ENCODE measurements at regions not wholly inside any gene's neighbourhood (a gene's known extent, or its start where the extent isn't known, plus 50 kb on each side); places are given as distances from the start of the nearest gene placed in this dataset.
"Not testable (repeated sequence)": the region's sequence is repeated elsewhere in the genome, so short reads cannot be mapped to it uniquely, and the experiment has no call there.

- DNase-seq (ENCODE audit: low read depth in 4 of 4, low spot score in 3 of 4), result no peak
Observed at GRCh38 chr21:23968008-23968407, 1639.3 kb downstream of the MRPL39 start.

- no peak for DNase-seq (ENCODE audit: low read depth in 4 of 4, low spot score in 3 of 4)
Observed at GRCh38 chr21:23963454-23963853, 1643.8 kb downstream of the MRPL39 start.

DNA sequence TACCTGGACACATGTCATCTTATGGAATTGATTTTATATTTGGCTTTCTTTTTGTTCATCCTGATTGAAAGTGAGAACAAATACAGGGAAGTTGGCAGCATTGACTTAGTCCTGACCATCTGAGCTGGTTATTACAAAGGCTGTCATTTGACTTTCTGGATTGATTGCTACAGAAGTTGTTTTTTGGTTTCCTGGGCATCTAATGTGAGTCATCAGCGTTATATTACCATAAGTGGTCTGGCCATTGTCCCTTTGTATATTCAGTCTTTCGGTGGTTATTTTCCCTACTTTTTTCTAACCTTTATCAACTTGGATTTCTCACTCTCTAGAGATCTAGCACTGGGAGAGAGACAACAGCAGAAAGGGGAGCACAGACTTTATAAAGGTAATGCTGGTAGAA, 1646.5 kb downstream of the MRPL39 start:
- no peak for DNase-seq (ENCODE audit: low read depth in 4 of 4, low spot score in 3 of 4)

GRCh38 chr21:23955135-23955843, 1652.0 kb downstream of the MRPL39 start:
- no peak for DNase-seq (ENCODE audit: low read depth in 4 of 4, low spot score in 3 of 4)

DNA sequence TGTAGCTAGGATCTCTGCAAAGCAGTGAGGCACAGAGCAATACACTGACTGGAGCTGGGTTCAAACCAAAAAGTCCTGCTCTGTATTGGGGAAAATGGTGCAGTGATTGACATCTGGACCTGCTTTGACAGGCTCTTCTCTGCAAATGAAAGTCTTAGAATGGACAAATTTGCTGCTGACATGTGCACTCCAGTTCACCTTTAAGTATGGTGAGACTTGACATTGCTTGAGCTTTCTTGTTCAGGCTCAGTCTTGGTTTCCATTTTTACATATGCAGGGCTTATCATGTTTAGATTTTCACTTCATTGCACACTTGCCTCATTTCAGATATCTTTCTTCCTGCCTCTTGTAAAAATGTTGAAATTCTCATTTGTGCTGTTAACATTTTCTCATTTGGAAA, 1655.0 kb downstream of the MRPL39 start:
- DNase-seq (ENCODE audit: low read depth in 4 of 4, low spot score in 3 of 4), result no peak

DNA sequence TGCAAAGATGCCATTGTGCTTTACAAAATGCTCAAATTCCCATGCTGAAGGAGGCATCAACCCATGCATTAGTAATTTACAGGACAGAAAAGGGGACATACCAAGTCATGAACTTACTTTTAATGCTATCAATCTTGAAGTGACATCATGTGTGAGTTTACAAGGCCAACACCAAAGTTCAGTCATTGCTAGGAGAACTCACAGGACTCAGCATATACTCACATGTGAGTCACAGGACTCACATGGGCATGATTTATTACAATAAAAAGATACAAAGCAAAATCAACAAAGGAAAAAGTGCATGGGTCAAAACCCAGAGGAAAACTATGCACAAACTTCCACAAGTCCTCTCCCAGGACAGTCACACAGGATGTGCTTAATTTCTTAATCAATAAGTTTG, 1656.0 kb downstream of the MRPL39 start:
- DNase-seq (ENCODE audit: low read depth in 4 of 4, low spot score in 3 of 4), result no peak

DNA sequence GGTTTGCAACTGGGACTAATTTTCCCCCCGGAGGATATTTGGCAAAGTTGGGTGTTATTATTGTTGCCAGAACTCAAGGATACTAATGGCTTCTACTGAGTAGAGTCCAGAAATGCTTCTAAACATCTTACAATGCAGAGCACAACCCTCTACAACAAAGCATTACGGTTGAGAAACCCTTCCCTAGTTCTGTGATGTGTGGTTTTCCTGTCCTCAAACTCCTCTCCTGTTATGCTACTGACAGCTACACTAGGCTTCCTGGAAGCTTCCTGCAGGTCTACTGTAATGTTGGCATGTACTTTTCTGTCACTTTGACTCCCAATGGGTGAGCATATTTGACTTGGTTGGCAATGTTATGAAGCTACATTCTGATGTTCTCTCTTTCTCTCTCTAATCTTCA, 1656.9 kb downstream of the MRPL39 start:
- DNase-seq (ENCODE audit: low read depth in 4 of 4, low spot score in 3 of 4), result no peak

GRCh38 chr21:23949493-23949892, 1657.8 kb downstream of the MRPL39 start:
- DNase-seq (ENCODE audit: low read depth in 4 of 4, low spot score in 3 of 4), result no peak

- DNase-seq (ENCODE audit: low read depth in 4 of 4, low spot score in 3 of 4), result no peak
Observed at GRCh38 chr21:23939369-23940065, 1667.8 kb downstream of the MRPL39 start.

DNA sequence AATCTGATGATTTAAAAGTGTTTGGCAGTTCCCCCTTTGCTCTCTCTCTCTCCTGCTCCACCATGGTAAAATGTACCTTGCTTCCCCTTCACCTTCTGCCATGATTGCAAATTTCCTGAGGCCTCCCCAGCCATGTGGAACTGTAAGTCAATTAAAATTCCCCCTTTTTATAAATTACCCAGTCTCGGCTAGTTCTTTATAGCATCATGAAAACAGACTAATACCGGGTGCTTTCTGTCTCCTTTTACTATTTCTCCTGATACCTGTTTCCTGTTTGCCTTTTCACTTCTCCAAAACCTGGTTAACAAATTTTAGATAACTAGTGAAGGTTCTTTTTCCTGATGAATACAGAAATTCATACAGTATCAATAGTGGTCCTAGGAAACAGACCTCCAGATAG, 1670.3 kb downstream of the MRPL39 start:
- no peak for DNase-seq (ENCODE audit: low read depth in 4 of 4, low spot score in 3 of 4)

GRCh38 chr21:23936224-23936623, 1671.1 kb downstream of the MRPL39 start:
- DNase-seq (ENCODE audit: low read depth in 4 of 4, low spot score in 3 of 4), result no peak

- DNase-seq (ENCODE audit: low read depth in 4 of 4, low spot score in 3 of 4), result no peak
Observed at GRCh38 chr21:23930565-23930964, 1676.7 kb downstream of the MRPL39 start.

GRCh38 chr21:23926430-23926829, 1680.9 kb downstream of the MRPL39 start:
- DNase-seq (ENCODE audit: low read depth in 4 of 4, low spot score in 3 of 4), result not testable (repeated sequence)

DNA sequence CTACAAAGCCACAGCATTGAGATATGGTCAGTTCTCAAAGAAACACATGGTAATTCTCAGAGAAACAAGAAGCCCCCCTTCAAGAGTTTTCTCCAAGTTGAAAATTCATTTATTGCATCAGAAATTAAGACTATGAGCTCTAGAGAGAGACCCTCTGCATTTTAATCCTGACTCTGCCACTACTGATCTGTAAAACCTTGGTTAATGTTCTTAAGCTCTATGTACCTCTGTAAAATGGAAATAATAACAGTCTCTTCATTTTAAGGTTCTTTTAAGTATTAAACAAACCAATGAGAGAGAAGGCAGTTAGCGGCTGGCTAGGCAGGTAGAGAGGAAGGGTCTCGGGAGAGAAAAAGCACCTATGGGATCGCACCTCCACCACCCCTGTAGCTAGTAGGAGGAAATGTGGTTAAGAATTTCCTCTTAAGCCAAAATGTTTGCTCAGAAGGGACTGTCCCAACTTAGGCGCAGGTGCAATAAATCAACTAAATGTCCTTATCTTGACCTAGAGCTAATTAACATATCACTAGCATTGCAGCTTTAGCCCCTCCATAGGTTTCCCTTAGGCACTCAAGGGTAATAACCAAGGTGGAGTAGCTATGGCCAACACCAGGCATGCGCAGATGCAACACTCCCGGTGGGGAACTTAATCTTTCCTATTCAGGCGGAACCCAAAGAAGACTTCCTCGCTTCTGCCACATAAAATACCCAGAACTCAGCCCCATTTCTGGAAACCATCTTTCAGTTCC, 1685.4 kb downstream of the MRPL39 start:
- DNase-seq (ENCODE audit: low read depth in 4 of 4, low spot score in 3 of 4), result no peak

DNA sequence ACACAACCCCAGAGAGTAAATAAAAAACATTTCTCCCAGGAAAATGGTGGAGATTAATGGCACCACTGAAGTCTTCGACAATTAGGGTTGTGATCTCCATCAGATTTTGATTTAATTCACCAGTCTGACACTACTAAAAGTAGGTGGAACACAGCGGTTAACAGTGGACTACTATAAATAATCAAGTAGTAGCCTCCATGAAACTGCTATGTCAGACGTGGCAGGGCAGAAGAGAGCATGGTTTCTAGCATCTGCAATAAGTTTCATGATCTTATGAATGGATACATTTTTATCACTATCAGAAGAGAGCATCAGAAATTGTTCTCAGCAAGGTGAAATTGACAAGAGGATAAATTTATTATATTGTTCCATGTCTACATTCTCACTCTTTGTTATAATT, 1706.6 kb downstream of the MRPL39 start:
- no peak for DNase-seq (ENCODE audit: low read depth in 4 of 4, low spot score in 3 of 4)

GRCh38 chr21:23899561-23899960, 1707.7 kb downstream of the MRPL39 start:
- no peak for DNase-seq (ENCODE audit: low read depth in 4 of 4, low spot score in 3 of 4)

GRCh38 chr21:23890652-23891051, 1716.6 kb downstream of the MRPL39 start:
- DNase-seq (ENCODE audit: low read depth in 4 of 4, low spot score in 3 of 4), result no peak

- DNase-seq (ENCODE audit: low read depth in 4 of 4, low spot score in 3 of 4), result no peak
Observed at GRCh38 chr21:23887725-23888306, 1719.5 kb downstream of the MRPL39 start.

- no peak for DNase-seq (ENCODE audit: low read depth in 4 of 4, low spot score in 3 of 4)
Observed at GRCh38 chr21:23886828-23887724, 1720.2 kb downstream of the MRPL39 start.

- no peak for DNase-seq (ENCODE audit: low read depth in 4 of 4, low spot score in 3 of 4)
Observed at GRCh38 chr21:23881783-23882182, 1725.5 kb downstream of the MRPL39 start.
